T-cell (primary cell): ENCODE measurements at regions not wholly inside any gene's neighbourhood (a gene's known extent, or its start where the extent isn't known, plus 50 kb on each side); places are given as distances from the start of the nearest gene placed in this dataset.

Experiments
- ATAC-seq, 4 experiments: fragments of 200-7000 bp in 3 of 4; fragments of 150-1000 bp in 1 of 4; cut with Tn5 transposase; replicated peaks in 1 of 4; 1 replicate in 3 of 4; 2 replicates in 1 of 4; pipeline ENCODE4 v1.10.0; 2021; ENCODE audit warnings: moderate library complexity in 3 of 4, mild to moderate bottlenecking in 2 of 4, moderate number of reproducible peaks in 1 of 4
- CTCF ChIA-PET, 2 donors: fragments of 300-600 bp; sonication (Branson Sonifier 250); formaldehyde crosslinking; loops; one replicate each; lab custom pipeline; 2022; ENCODE audit warnings: antibody characterized with exemption in 2 of 2; lab: Charles Lee
- POLR2A ChIA-PET, 2 donors: fragments of 300-600 bp; sonication (Branson Sonifier 250); formaldehyde crosslinking; loops; one replicate each; lab custom pipeline; 2022; ENCODE audit warnings: antibody characterized with exemption in 2 of 2; lab: Charles Lee
- DNase-seq, 35 experiments: peaks; one replicate each; pipeline versions ENCODE4 v3.0.0 to v3.0.0-alpha.2; 2013 to 2023
- H3K27ac ChIP-seq: one replicate; pipeline ENCODE4 v1.5.1; 2013; ENCODE audit warnings: low read length
- H3K27me3 ChIP-seq, 2 experiments: replicated peaks in 1 of 2; 1 replicate in 1 of 2; 2 replicates in 1 of 2; pipeline versions ENCODE4 v1.6.1 to v1.7.0; 2013; ENCODE audit warnings: low read length in 1 of 2, mixed read lengths in 1 of 2; ENCODE audit not compliant: control insufficient read depth in 2 of 2, insufficient read depth in 2 of 2; ENCODE audit errors: extremely low read depth in 1 of 2
- H3K36me3 ChIP-seq, 2 donors: 1 replicate in 1 of 2; 2 replicates in 1 of 2; pipeline versions ENCODE4 v1.6.1 to v1.7.0; 2013; ENCODE audit warnings: low read length in 1 of 2; ENCODE audit not compliant: control insufficient read depth in 2 of 2, insufficient read depth in 1 of 2; ENCODE audit errors: extremely low read depth in 1 of 2
- H3K4me1 ChIP-seq, 2 experiments: 1 replicate in 1 of 2; 2 replicates in 1 of 2; pipeline versions ENCODE4 v1.6.1 to v1.7.0; 2013; ENCODE audit warnings: low read length in 2 of 2, mixed read lengths in 1 of 2; ENCODE audit not compliant: insufficient read depth in 2 of 2, control insufficient read depth in 1 of 2; ENCODE audit errors: extremely low read depth in 1 of 2
- H3K4me3 ChIP-seq, 2 donors: 1 replicate in 1 of 2; 2 replicates in 1 of 2; pipeline versions ENCODE4 v1.5.1 to v1.7.0; 2013; ENCODE audit warnings: mild to moderate bottlenecking in 2 of 2, low read length in 1 of 2, moderate library complexity in 1 of 2; ENCODE audit not compliant: control insufficient read depth in 1 of 2; ENCODE audit errors: extremely low read depth in 1 of 2
- H3K9me3 ChIP-seq: 2 replicates; pipeline ENCODE4 v1.7.0; 2013
- H3K27ac Mint-ChIP-seq, 2 donors: one replicate each; pipeline ENCODE4 v1.8.0; 2020 to 2021; ENCODE audit warnings: mild to moderate bottlenecking in 2 of 2, mixed read lengths in 2 of 2
- H3K27me3 Mint-ChIP-seq, 2 donors: one replicate each; pipeline ENCODE4 v1.8.0; 2021 to 2022; ENCODE audit warnings: mixed read lengths in 2 of 2
- H3K36me3 Mint-ChIP-seq: one replicate; pipeline ENCODE4 v1.8.0; 2021; ENCODE audit warnings: mixed read lengths
- H3K4me1 Mint-ChIP-seq, 3 donors: one replicate each; pipeline ENCODE4 v1.8.0; 2020 to 2022; ENCODE audit warnings: mixed read lengths in 3 of 3, mild to moderate bottlenecking in 1 of 3
- H3K4me3 Mint-ChIP-seq, 3 donors: one replicate each; pipeline ENCODE4 v1.8.0; 2020 to 2022; ENCODE audit warnings: mild to moderate bottlenecking in 3 of 3, mixed read lengths in 3 of 3, moderate library complexity in 3 of 3
- H3K9me3 Mint-ChIP-seq, 3 donors: one replicate each; pipeline ENCODE4 v1.8.0; 2020 to 2022; ENCODE audit warnings: mixed read lengths in 3 of 3
- WGBS: methylation state at CpG from one replicate; pipeline ENCODE4 v1.1.5; 2013; ENCODE audit warnings: missing lambda C conversion rate; ENCODE audit not compliant: insufficient coverage; 5-methylcytosine and 5-hydroxymethylcytosine counted together

GRCh38 chr4:163606896-163607691, 112.6 kb downstream of the TMA16 start:
- Histone ChIP-seq H3K4me1 (no peaks in the 10 kb centered on the region), H3K9me3 (no peaks in the 10 kb centered on the region), H3K36me3 (no peaks in the 10 kb centered on the region), H3K27ac (no peak overlapping the region), H3K27me3 (no peaks in the 10 kb centered on the region), H3K4me3 (no peak overlapping the region)
- Mint-ChIP-seq H3K4me1 (peaks cover 5 to 31% (median 17%) of the 10 kb centered on the region in 3 donors), H3K36me3 (no peaks in the 10 kb centered on the region), H3K9me3 (no peaks in the 10 kb centered on the region), H3K27me3 (peaks cover under 1 to 2% of the 10 kb centered on the region in 2 donors), H3K4me3 (no peak overlapping the region), H3K27ac (no peak overlapping the region)
- no CpG with 5 or more reads among the region's 2 CpGs for WGBS
- no peak for ATAC-seq
- ChIA-PET POLR2A (no interaction called here), CTCF (interaction anchor here in 1 of 2 donors (1.0 kb wide), 1 partner anchor 71 kb away, joined by 3 read pairs; no protein-coding TSS in a partner anchor)
- no peak for DNase-seq

GRCh38 chr4:163609019-163609418, 114.5 kb downstream of the TMA16 start:
- no peak for DNase-seq
- H3K36me3 ChIP-seq = no peaks in the 10 kb centered on the region
- Mint-ChIP-seq H3K36me3 (no peaks in the 10 kb centered on the region), H3K27me3 (peaks cover 4 to 12% of the 10 kb centered on the region in 2 donors), H3K4me1 (peaks cover 5 to 26% (median 15%) of the 10 kb centered on the region in 3 donors), H3K9me3 (no peaks in the 10 kb centered on the region), H3K27ac (no peak overlapping the region), H3K4me3 (no peak overlapping the region)
- H3K27me3 ChIP-seq = no peaks in the 10 kb centered on the region
- no peaks in the 10 kb centered on the region for H3K9me3 ChIP-seq
- 100% methylated on average over 1 of the region's 2 CpGs for WGBS
- no peaks in the 10 kb centered on the region for H3K4me1 ChIP-seq
- no peak overlapping the region for H3K4me3 ChIP-seq
- ChIA-PET CTCF (no interaction called here), POLR2A (no interaction called here)
- ATAC-seq = no peak
- H3K27ac ChIP-seq = no peak overlapping the region

- Histone ChIP-seq H3K27ac (no peak overlapping the region), H3K4me1 (no peaks in the 10 kb centered on the region), H3K9me3 (no peaks in the 10 kb centered on the region), H3K36me3 (no peaks in the 10 kb centered on the region), H3K27me3 (no peaks in the 10 kb centered on the region), H3K4me3 (no peak overlapping the region)
- ChIA-PET CTCF (no interaction called here), POLR2A (no interaction called here)
- DNase-seq = no peak
- Mint-ChIP-seq H3K36me3 (no peaks in the 10 kb centered on the region), H3K4me1 (peaks cover 5 to 25% (median 15%) of the 10 kb centered on the region in 3 donors), H3K4me3 (peak overlapping the region in 1 of 3 donors; percentile 25), H3K27me3 (peaks cover 6 to 16% of the 10 kb centered on the region in 2 donors), H3K9me3 (peaks cover 0 to 3% (median 0%) of the 10 kb centered on the region in 3 donors), H3K27ac (no peak overlapping the region)
- 80% methylated on average over 2 of the region's 4 CpGs for WGBS
- no peak for ATAC-seq
Measured at GRCh38 chr4:163610648-163611047, 116.2 kb downstream of the TMA16 start.

- H3K4me3 Mint-ChIP-seq = no peak overlapping the region
- Histone ChIP-seq H3K4me1 (no peaks in the 10 kb centered on the region), H3K27ac (no peak overlapping the region), H3K27me3 (no peaks in the 10 kb centered on the region), H3K36me3 (no peaks in the 10 kb centered on the region), H3K4me3 (no peak overlapping the region), H3K9me3 (no peaks in the 10 kb centered on the region)
- peaks cover 0 to 3% (median 0%) of the 10 kb centered on the region in 3 donors for H3K9me3 Mint-ChIP-seq
- H3K4me1 Mint-ChIP-seq = peaks cover 5 to 25% (median 15%) of the 10 kb centered on the region in 3 donors
- no peak overlapping the region for H3K27ac Mint-ChIP-seq
- peaks cover 6 to 16% of the 10 kb centered on the region in 2 donors for H3K27me3 Mint-ChIP-seq
- POLR2A ChIA-PET = no interaction called here
- WGBS = no CpG with 5 or more reads among the region's 3 CpGs
- DNase-seq = no peak
- CTCF ChIA-PET = no interaction called here
- H3K36me3 Mint-ChIP-seq = no peaks in the 10 kb centered on the region
- ATAC-seq = no peak
Measured at GRCh38 chr4:163611182-163611581, 116.7 kb downstream of the TMA16 start.

GRCh38 chr4:163611784-163612445, 117.4 kb downstream of the TMA16 start:
- Histone ChIP-seq H3K9me3 (no peaks in the 10 kb centered on the region), H3K27ac (no peak overlapping the region), H3K36me3 (no peaks in the 10 kb centered on the region), H3K4me3 (no peak overlapping the region), H3K27me3 (no peaks in the 10 kb centered on the region), H3K4me1 (no peaks in the 10 kb centered on the region)
- CTCF ChIA-PET = no interaction called here
- H3K27me3 Mint-ChIP-seq = peaks cover 6 to 16% of the 10 kb centered on the region in 2 donors
- peaks cover 3 to 22% (median 13%) of the 10 kb centered on the region in 3 donors for H3K4me1 Mint-ChIP-seq
- POLR2A ChIA-PET = no interaction called here
- H3K4me3 Mint-ChIP-seq = peak overlapping the region in 1 of 3 donors; percentile 46
- no peaks in the 10 kb centered on the region for H3K36me3 Mint-ChIP-seq
- peaks cover 0 to 3% (median 0%) of the 10 kb centered on the region in 3 donors for H3K9me3 Mint-ChIP-seq
- no peak for ATAC-seq
- WGBS = no CpG with 5 or more reads among the region's 2 CpGs
- DNase-seq = no peak
- peak overlapping the region in 1 of 2 donors; percentile 47 for H3K27ac Mint-ChIP-seq

GRCh38 chr4:163612762-163613161, 118.3 kb downstream of the TMA16 start:
- Histone ChIP-seq H3K36me3 (no peaks in the 10 kb centered on the region), H3K27me3 (no peaks in the 10 kb centered on the region), H3K4me1 (no peaks in the 10 kb centered on the region), H3K27ac (no peak overlapping the region), H3K4me3 (no peak overlapping the region), H3K9me3 (no peaks in the 10 kb centered on the region)
- Mint-ChIP-seq H3K4me1 (peaks cover 0 to 19% (median 9%) of the 10 kb centered on the region in 3 donors), H3K27me3 (peaks cover 6 to 16% of the 10 kb centered on the region in 2 donors), H3K4me3 (peak overlapping the region in 1 of 3 donors; percentile 46), H3K27ac (no peak overlapping the region), H3K36me3 (no peaks in the 10 kb centered on the region), H3K9me3 (peaks cover 0 to 3% (median 0%) of the 10 kb centered on the region in 3 donors)
- ATAC-seq = no peak
- ChIA-PET POLR2A (no interaction called here), CTCF (no interaction called here)
- DNase-seq = no peak
